Uterus (tissue), 3 donors: ENCODE measurements at regions not wholly inside any gene's neighbourhood (a gene's known extent, or its start where the extent isn't known, plus 50 kb on each side); places are given as distances from the start of the nearest gene placed in this dataset.
"Not testable (repeated sequence)": the region's sequence is repeated elsewhere in the genome, so short reads cannot be mapped to it uniquely, and the experiment has no call there.

Experiments
- DNase-seq, 2 donors: peaks; one replicate each; pipeline ENCODE4 v3.0.0-alpha.2; 2019 to 2020
- H3K27ac ChIP-seq, 2 donors: fragments of 200-600 bp; sonication (generic); 1 replicate in 1 of 2; 2 replicates in 1 of 2; pipeline ENCODE4 v1.5.1; 2016 to 2018
- H3K27me3 ChIP-seq, 2 donors: fragments of 200-600 bp; sonication (generic); one replicate each; pipeline ENCODE4 v1.5.1; 2018 to 2019; ENCODE audit warnings: control low read depth in 1 of 2
- H3K36me3 ChIP-seq, 2 donors: fragments of 200-600 bp; sonication (generic); one replicate each; pipeline ENCODE4 v1.5.1; 2019; ENCODE audit warnings: control low read depth in 1 of 2
- H3K4me1 ChIP-seq, 2 donors: fragments of 200-600 bp; sonication (generic); one replicate each; pipeline ENCODE4 v1.5.1; 2018 to 2019; ENCODE audit warnings: control low read depth in 1 of 2
- H3K4me3 ChIP-seq, 2 donors: fragments of 200-600 bp; sonication (generic); 1 replicate in 1 of 2; 2 replicates in 1 of 2; pipeline ENCODE4 v1.5.1; 2018 to 2019; ENCODE audit warnings: mild to moderate bottlenecking in 1 of 2
- H3K9me3 ChIP-seq, 2 donors: fragments of 200-600 bp; sonication (generic); one replicate each; pipeline ENCODE4 v1.5.1; 2019; ENCODE audit warnings: control low read depth in 1 of 2
- CTCF ChIP-seq, 4 experiments: fragments of 200-600 bp in 2 of 4; fragments of 450-650 bp in 2 of 4; sonication (generic) in 2 of 4; IDR thresholded peaks; one replicate each; pipeline ENCODE4 v1.5.1; 2016 to 2019; ENCODE audit warnings: antibody characterized with exemption in 4 of 4, mild to moderate bottlenecking in 2 of 4, moderate library complexity in 1 of 4
- POLR2A ChIP-seq, 2 donors: fragments of 450-650 bp; IDR thresholded peaks; one replicate each; pipeline ENCODE4 v1.6.1; 2016; ENCODE audit warnings: antibody characterized with exemption in 2 of 2, mild to moderate bottlenecking in 1 of 2, moderate library complexity in 1 of 2
- intact Hi-C: fragments of 100-400 bp; cut with DNase I; formaldehyde crosslinking; loops from one replicate; pipeline ENCODE4 v1.15.1; 2023; ENCODE audit warnings: low total_unique reads
- donor health status: DM: yes; HTN: yes; CAD: no.

GRCh38 chr4:123183308-123183707 lies 213.3 kb upstream of the SPRY1 start:
- TF ChIP-seq CTCF (IDR thresholded peaks at IDR 0.05) (no peak), POLR2A (IDR thresholded peaks at IDR 0.05) (no peak)
- intact Hi-C loops: no loop called here
- H3K27me3 ChIP-seq: no peaks in the 10 kb centered on the region
- H3K36me3 ChIP-seq: no peaks in the 10 kb centered on the region
- no peak overlapping the region for H3K27ac ChIP-seq
- no peaks in the 10 kb centered on the region for H3K4me1 ChIP-seq
- no peak for DNase-seq
- H3K9me3 ChIP-seq: no peaks in the 10 kb centered on the region
- no peak overlapping the region for H3K4me3 ChIP-seq

- DNase-seq, H3K27me3 ChIP-seq, H3K4me3 ChIP-seq, H3K9me3 ChIP-seq, intact Hi-C loops, H3K4me1 ChIP-seq, H3K36me3 ChIP-seq, H3K27ac ChIP-seq: not testable (repeated sequence)
Observed at GRCh38 chr4:123183754-123184153, 212.8 kb upstream of the SPRY1 start.

GRCh38 chr4:123186731-123187130 lies 209.9 kb upstream of the SPRY1 start:
- Histone ChIP-seq H3K4me1 (no peaks in the 10 kb centered on the region), H3K4me3 (no peak overlapping the region), H3K27me3 (no peaks in the 10 kb centered on the region), H3K9me3 (no peaks in the 10 kb centered on the region), H3K36me3 (no peaks in the 10 kb centered on the region), H3K27ac (no peak overlapping the region)
- intact Hi-C loops: no loop called here
- DNase-seq: no peak
- TF ChIP-seq CTCF (IDR thresholded peaks at IDR 0.05) (no peak), POLR2A (IDR thresholded peaks at IDR 0.05) (no peak)

- no peaks in the 10 kb centered on the region for H3K9me3 ChIP-seq
- DNase-seq: no peak
- no peaks in the 10 kb centered on the region for H3K36me3 ChIP-seq
- no peak overlapping the region for H3K4me3 ChIP-seq
- TF ChIP-seq POLR2A (IDR thresholded peaks at IDR 0.05) (no peak), CTCF (IDR thresholded peaks at IDR 0.05) (no peak)
- H3K27me3 ChIP-seq: no peaks in the 10 kb centered on the region
- intact Hi-C loops: no loop called here
- H3K27ac ChIP-seq: no peak overlapping the region
- H3K4me1 ChIP-seq: no peaks in the 10 kb centered on the region
Observed at GRCh38 chr4:123190176-123190575, 206.4 kb upstream of the SPRY1 start.

- DNase-seq: no peak
- Histone ChIP-seq H3K27me3 (no peaks in the 10 kb centered on the region), H3K27ac (no peak overlapping the region), H3K36me3 (no peaks in the 10 kb centered on the region), H3K4me1 (no peaks in the 10 kb centered on the region), H3K9me3 (no peaks in the 10 kb centered on the region), H3K4me3 (no peak overlapping the region)
- TF ChIP-seq POLR2A (IDR thresholded peaks at IDR 0.05) (no peak), CTCF (IDR thresholded peaks at IDR 0.05) (no peak)
- intact Hi-C loops: no loop called here
Observed at GRCh38 chr4:123191728-123192127, 204.9 kb upstream of the SPRY1 start.

GRCh38 chr4:123193802-123194367 lies 202.7 kb upstream of the SPRY1 start:
- DNase-seq: no peak
- intact Hi-C loops: no loop called here
- Histone ChIP-seq H3K27me3 (no peaks in the 10 kb centered on the region), H3K36me3 (no peaks in the 10 kb centered on the region), H3K4me1 (no peaks in the 10 kb centered on the region), H3K4me3 (no peak overlapping the region), H3K9me3 (no peaks in the 10 kb centered on the region), H3K27ac (no peak overlapping the region)
- no peak for TF ChIP-seq CTCF (IDR thresholded peaks at IDR 0.05)
